Activated CD8-positive, alpha-beta memory T cell treated with anti-CD3 and anti-CD28 coated beads for 36 hours (primary cell): ENCODE measurements at regions not wholly inside any gene's neighbourhood (a gene's known extent, or its start where the extent isn't known, plus 50 kb on each side); places are given as distances from the start of the nearest gene placed in this dataset.
"Not testable (repeated sequence)": the region's sequence is repeated elsewhere in the genome, so short reads cannot be mapped to it uniquely, and the experiment has no call there.

Experiments used
- CTCF ChIA-PET: fragments of 350-600 bp; sonication (Branson Sonifier 250); formaldehyde crosslinking; loops from one replicate; lab custom pipeline; 2021; ENCODE audit warnings: antibody characterized with exemption; lab: Charles Lee
- POLR2A ChIA-PET: fragments of 350-600 bp; sonication (Branson Sonifier 250); formaldehyde crosslinking; loops from one replicate; lab custom pipeline; 2021; ENCODE audit warnings: antibody characterized with exemption; lab: Charles Lee

DNA sequence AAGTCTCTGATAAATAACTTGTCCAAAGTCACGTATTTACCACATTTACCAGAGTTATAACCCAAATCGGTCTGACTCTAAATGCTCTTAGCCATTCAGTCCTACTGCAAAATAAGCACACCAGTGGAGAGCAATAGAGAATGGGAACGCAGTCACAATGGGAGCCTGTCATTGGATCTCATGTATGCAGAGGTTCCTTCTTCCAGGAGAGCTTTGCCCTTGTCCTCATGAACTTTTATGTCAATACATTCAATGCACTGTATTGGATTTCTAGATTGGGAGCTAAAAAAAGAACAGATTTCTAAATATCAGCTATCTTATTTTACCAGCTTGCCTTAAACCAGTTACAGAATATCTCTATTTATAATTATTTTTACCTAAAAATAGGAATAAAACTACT, 149.1 kb upstream of the CXXC4 start:
- ChIA-PET CTCF (no interaction called here), POLR2A (no interaction called here)

DNA sequence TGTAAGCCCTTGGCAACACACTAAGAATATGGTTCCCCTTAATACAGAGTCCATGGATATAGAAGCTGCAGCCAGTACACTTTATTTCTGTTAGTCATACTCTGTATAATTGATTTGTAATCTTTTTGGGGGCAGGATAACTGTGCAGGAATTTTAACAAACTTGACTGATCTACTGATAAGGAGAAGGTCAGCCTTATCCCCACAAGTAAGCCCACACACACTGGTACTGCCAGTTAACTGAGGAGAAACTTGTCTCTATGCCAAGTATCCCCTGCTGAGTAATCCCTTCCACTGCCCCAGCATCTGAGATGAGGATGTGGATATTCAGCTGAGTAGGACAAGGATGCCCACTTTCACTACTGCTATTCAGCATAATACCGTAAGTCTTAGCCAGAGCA, 154.9 kb upstream of the CXXC4 start:
- CTCF ChIA-PET = no interaction called here
- POLR2A ChIA-PET = no interaction called here

DNA sequence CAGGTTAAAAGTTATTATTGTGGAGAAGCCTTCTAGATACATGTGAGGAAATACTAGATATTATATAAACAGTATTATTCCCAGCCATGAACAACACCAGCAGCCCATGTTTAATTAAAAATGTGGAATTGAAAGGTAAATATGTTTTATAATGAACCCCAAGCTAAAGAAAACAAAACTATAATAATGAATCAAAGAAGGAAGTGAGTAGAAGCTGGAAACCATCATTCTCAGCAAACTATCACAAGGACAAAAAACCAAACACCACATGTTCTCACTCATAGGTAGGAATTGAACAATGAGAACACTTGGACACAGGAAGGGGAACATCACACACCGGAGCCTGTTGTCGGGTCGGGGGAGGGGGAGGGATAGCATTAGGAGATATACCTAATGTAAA, 167.6 kb upstream of the CXXC4 start:
- POLR2A ChIA-PET, CTCF ChIA-PET: not testable (repeated sequence)

DNA sequence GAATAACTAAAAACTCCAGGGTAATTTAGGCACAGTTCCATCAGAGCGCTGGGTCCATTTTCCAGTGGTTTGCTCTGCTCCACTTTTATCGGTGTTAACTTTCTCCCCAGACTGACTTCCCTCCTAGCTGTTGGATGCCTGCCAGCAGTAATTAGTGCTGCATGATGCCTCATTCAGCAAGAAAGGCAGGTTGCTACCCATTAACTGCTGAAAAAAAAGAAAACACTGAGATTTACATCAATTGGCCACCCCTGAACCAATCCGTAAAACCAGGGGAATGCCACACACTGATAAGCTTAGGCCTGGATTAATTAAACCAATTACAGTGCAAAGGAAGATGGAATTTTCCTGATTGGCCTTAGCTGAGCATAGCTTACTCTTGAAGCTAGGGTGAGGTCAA, 182.4 kb upstream of the CXXC4 start:
- POLR2A ChIA-PET = no interaction called here
- CTCF ChIA-PET = no interaction called here

DNA sequence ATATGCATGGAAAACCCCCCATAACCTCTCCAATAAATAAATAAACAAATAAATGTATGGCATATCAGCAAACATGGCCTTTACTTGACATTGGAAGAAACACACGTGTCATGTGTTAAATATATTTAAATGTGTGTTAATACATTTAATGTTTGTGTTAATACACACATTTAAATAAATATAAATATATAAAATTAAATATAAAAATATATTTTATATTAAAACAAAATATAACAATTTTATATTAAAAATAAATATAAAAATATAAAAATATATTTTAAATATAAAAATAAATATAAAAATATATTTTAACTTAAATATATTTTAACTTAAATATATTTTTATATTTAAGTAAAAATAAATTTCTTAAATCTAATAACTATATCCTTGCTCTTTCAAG, 187.6 kb upstream of the CXXC4 start:
- CTCF ChIA-PET = no interaction called here

DNA sequence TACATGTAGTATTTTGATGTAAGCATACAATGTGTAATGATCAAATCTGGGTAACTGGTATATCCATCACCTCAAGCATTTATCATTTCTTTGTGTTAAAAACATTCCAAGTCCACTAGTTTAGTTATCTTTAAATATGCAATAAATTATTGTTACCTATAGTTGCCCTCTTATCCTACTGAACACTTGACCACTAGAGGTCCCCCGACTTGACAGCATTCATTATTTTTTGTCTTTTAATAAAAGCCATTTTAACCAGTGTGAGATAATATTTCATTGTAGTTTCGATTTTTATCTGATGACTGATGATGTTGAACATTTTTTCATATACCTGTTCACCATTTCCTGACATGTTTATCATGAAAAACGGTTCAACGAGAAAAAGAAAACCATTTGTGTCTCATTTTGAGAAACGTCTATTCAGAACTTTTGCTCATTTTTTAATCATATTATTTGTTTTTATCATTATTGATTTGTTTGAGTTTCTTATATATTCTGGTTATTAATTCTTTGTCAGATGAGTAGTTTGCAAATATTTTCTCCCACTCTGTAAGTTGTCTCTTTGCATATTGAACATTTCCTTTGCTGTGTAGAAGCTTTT, 199.0 kb upstream of the CXXC4 start:
- POLR2A ChIA-PET = no interaction called here
- CTCF ChIA-PET = no interaction called here

More for the DNA sequence above, 187.6 kb upstream of the CXXC4 start:
- POLR2A ChIA-PET = no interaction called here

DNA sequence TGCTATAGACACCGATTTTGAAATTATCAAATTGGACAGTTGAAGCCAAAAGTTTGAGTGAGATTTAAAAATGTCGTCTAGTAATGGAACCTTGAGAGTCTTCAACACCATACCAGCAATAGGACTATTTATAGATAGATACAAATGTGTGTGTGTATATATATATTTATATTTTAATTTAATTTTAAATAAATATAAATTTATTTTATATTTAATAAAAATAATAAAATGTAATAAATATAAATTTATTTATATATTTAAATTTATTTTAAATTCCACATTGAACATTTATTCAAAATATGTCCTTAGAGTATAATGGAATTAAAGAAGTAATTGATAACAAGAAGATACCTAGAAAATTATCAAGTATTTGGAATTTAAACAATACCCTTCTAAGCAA, 221.9 kb upstream of the CXXC4 start:
- CTCF ChIA-PET = no interaction called here
- POLR2A ChIA-PET = no interaction called here

DNA sequence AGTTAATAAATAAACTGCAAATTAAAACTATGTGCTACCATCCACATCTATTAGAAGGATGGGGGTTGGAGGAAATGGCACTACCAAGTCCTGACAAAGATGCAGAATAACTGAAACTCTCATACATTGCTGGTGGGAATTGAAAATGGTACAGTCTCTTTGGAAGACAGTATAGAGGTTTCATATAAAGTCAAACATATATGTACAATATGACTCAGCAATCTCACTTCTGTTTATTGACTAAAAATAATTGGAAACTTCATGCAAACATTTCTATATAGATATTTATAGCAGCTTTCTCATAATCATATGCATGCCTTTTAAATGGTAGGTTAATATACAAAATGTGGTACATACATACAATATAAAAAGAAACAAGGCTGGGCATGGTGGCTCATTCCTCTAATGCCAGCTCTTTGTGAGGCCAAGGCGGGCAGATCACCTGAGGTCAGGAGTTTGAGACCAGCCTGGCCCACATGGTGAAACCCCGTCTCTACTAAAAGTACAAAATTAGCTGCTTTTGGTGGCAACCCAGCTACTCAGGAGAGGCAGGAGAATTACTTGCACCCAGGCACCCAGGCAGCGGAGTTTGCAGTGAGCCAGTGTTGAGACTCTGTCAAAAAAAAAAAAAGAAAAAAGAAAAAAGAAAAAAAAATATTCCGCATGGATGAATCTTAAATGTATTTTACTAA, 225.0 kb upstream of the CXXC4 start:
- ChIA-PET CTCF (no interaction called here), POLR2A (no interaction called here)

DNA sequence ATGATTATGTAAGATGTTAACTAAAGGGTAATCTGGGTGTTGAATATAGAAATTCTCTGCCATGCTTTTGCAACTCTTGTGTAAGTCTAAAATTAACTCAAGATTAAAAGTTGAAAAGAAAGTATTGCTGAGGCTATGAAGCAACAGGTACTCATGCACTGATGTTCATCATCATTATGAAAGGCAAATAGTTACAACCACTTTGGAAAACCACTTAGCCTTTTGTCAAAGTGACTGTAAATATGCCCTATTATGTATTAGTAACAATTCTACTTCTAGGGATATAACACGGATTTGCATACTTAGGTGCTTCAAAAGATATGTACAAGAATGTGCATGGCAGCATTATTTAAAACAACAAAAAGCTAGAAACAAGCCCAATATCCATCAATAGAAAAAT, 227.8 kb upstream of the CXXC4 start:
- ChIA-PET POLR2A (no interaction called here), CTCF (no interaction called here)

DNA sequence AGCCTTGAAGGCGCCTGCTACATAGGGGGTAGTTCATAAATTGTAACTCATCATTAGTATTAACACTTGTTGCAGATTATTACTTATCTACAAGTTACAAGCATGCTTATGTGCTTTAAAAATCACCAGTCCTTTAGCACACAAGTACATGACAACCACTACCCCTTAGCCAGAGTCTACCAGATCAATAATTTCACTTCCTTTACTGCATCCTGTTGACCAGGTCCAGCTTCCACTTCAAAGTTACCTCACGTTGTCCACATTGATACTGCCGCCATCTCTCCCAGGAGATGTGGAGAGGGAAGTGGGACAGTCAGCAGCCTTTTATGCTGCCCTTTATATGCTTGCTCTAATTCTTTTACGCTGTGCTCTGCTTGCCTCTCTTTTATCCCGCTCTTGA, 231.3 kb upstream of the CXXC4 start:
- POLR2A ChIA-PET = no interaction called here

DNA sequence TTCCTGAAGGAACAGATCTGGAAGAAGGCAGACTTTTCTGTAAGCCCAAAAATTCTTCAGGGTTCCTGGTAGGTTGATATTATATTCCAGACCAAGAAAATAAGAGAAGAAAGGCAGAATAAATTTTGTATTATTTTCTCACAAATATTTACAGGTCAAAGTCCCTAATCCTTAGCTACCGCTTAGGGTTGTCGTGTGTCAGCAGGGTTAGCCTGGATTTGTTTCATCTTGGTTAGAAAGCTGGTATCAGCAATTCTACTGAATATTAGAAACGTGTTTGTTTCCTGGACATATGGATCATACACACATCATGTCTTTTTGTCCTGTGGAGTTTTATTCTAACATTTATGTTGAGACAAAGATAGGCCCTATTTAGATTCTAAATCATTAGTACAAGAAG, 232.9 kb upstream of the CXXC4 start:
- CTCF ChIA-PET = no interaction called here

More for the DNA sequence above, 231.3 kb upstream of the CXXC4 start:
- CTCF ChIA-PET = no interaction called here

DNA sequence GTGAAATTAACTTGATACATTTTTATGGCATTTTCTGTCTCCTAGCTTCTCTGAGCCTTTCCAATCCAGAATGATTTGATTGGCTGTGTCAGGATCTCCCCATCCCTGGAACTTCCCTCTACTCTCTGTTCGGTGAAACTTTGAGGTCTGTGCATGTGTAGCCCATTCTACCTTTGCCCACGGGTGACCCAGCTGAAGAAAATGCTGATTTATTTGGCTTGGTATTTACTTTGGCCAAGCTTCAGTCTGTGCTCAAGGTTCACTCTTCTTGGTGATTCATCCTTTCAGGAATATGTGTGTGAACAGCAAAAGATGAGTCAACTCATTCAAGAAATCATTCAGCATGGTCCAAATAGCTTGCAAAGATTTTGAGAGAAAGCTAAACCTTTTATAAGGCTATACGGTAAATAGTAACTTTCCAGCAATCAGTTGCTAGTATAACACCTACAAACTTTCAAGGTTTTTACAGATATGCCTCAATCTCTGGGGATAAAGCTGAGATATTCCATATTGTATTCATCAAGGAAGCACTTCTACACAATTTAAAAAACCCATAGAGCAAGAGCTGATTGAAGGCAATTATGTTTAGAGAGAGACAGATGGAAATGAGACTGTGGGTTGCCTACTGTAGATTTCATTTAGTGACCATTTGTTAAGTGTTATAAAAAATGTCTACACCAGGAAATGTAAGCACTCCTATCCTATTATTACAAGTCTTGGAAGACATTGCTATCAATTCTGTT, 233.9 kb upstream of the CXXC4 start:
- ChIA-PET POLR2A (no interaction called here), CTCF (interaction anchor here (0.6 kb wide), 1 partner anchor 436 kb away, joined by 4 read pairs; no protein-coding TSS in a partner anchor)

More for the DNA sequence above, 232.9 kb upstream of the CXXC4 start:
- POLR2A ChIA-PET = no interaction called here

DNA sequence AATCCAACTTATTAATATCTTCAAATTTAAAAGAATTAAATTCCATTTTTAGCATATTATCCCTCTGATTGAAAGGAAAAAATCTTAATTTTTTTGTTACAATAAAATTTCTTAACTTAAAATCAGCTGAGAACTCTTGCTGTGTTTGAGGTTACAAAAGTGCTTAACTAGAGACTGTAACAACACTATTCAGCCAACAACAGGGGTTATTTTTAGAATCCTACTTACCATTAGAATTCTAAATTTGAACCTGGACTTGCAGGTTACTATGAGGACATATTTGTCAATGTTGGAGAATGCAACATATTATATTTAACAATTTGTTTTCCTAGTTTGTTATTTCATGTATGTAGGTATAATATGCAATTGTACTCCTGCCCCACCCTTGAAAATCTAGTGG, 238.1 kb upstream of the CXXC4 start:
- ChIA-PET CTCF (no interaction called here), POLR2A (no interaction called here)

DNA sequence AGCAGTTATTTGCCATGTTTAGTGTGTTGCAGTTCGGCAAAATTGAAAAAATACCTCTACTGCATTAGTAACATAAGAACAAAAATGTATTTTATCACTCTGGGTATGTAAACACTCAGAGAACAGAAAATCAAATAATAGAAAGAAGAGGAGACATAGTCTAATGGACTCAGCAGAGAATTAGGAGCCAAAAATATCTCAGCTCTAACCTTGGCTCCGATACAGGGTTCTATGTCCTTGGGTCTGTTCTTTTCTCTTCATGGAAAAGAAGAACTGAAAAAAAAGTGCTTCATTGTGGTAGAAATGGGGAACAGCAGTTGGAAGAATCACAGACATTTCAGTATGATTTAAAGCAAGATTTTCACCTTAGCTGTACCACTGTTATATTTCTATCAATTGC, 240.5 kb upstream of the CXXC4 start:
- CTCF ChIA-PET = no interaction called here
- POLR2A ChIA-PET = no interaction called here

DNA sequence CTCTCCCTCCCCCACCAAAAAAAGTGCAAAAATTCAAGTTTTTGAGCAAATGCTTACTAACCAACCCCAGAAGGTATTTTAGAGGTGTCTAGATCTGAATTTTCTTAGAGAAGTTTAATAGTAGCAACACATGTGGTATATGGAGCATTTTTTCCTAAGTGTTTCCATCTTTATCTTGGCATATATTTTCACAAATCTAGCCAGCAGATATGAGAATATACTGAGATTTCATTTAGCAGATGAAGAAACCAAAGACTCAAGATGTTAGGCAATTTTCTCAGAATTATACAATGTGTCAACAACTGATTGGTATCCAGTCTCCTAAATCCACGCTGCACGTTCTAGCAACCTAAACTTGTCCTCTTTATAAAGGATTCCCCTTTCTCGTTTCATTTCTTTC, 245.5 kb upstream of the CXXC4 start:
- CTCF ChIA-PET = no interaction called here

DNA sequence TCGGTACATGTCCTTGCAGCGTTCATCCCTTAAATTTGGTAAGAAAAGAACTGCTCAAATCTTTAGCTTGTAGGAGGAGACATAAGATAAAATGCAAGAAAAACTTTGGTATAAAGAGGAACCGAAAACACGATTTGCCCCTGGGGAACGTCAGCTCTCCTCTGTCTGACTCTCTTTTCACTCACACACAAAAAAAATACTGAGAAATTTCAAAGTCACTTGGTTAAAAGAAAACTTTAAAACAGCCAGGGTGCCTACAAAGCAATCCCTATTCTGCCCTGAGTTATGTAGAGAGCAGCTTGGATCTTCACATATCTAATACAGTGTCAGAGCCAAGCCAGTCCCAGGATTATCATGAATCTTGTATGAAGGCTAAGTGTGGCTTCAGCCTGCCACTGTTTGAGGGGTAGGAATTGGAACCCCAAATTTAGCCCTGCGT, 248.5 kb upstream of the CXXC4 start:
- POLR2A ChIA-PET = no interaction called here

More for the DNA sequence above, 245.5 kb upstream of the CXXC4 start:
- POLR2A ChIA-PET = no interaction called here

DNA sequence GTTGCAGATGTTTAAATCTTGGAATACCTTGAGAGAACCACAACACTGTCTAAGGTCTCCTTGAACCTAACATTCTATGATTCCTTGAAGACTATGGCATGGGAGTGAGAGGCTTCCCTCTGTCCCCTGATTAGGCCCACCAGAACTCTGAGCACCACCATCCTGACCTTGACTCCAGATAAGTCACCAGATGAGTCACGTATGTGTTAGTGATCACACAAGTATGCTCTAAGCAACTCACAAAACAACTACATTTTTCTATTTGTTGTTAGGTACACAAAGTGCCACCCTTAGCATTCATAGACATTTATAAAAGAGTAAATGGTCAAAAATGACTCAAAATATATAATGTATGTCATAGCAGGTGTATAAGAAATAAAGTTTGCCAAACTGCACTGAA, 252.9 kb upstream of the CXXC4 start:
- CTCF ChIA-PET = no interaction called here
- POLR2A ChIA-PET = no interaction called here

More for the DNA sequence above, 248.5 kb upstream of the CXXC4 start:
- CTCF ChIA-PET = no interaction called here

DNA sequence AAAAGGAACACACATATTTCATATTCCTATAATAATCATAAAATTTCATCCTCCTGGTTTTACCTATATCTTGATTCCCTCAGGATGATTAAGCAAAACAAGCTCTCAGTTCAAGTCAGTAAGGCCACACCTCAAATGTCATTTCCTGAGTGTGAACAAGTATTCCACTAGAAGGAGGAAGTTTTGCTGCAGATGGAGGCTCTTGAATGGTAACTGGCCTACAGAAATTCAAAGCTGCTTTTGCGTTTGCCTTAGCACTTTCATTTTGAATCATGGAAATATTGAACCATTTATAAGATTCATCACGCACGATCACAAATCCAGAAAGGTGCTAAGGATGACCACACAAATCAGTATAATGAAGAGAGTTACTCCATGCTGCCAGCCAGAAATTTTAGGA, 254.4 kb upstream of the CXXC4 start:
- ChIA-PET CTCF (no interaction called here), POLR2A (no interaction called here)

DNA sequence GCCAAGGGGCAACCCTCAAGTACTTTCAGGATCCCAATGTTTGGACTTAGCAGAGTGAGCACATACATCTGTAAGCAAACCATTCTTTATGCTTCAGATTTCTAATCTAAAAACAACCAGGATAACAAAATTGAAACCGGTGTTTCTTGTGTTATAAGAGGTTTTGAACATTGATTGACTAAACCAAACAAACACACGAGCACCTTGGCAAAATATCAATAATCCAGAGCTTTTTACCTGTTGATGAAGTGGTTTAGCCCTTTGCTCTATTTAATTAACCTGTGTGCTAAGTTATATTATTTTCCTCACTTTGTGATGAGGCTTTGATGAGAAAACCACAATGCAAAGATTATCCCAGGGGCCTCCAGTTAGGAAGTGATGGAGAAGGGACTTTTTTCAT, 255.3 kb upstream of the CXXC4 start:
- CTCF ChIA-PET = no interaction called here
- POLR2A ChIA-PET = no interaction called here

DNA sequence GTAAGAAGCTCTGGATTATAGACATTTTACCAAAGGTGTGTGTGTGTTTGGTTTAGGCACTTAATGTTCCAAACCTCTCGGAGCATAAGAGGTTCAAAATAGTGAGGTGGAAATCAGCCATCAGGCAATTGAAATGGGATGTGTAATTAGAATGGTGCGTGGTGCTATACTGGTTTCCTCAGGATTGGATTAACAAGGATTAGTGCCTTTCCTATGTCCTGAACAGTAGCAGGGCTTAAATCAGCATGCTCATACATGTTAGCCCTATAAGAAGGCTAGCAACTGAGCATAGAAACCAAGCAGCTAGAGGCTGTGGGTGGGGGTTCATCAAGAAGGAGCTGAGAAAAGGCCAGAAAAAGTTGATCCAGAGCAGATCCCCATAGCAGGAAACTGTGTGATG, 256.8 kb upstream of the CXXC4 start:
- ChIA-PET CTCF (no interaction called here), POLR2A (no interaction called here)

DNA sequence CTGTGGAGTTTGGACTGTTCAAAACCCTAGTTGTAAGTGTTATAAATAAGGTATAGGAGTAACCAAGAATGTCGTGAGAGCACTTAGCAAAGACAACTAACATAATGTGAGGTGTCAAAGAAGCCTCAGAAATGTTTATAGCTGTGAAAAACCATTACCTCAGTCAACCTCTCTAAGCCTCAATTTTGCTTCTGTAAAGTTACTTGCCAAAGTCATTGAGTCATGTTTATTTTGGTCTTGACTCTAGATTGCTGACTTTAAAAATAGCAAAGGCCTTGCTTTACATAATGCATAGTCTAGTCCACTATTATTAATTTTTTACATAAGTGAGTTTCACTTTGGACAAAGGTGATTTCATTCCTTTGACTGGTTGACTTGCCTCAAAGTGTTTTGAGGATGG, 257.6 kb upstream of the CXXC4 start:
- CTCF ChIA-PET = no interaction called here
- POLR2A ChIA-PET = no interaction called here
